Small intestine (tissue), 7 donors: ENCODE measurements at regions not wholly inside any gene's neighbourhood (a gene's known extent, or its start where the extent isn't known, plus 50 kb on each side); places are given as distances from the start of the nearest gene placed in this dataset.
"Not testable (repeated sequence)": the region's sequence is repeated elsewhere in the genome, so short reads cannot be mapped to it uniquely, and the experiment has no call there.

Experiments
- DNase-seq, 2 donors: peaks; one replicate each; pipeline versions ENCODE4 v3.0.0 to v3.0.0-alpha.2; 2013
- FAIRE-seq: peaks from 2 replicates; lab custom pipeline; 2012; peaks lifted over from hg19 to GRCh38; lab: Jason Lieb, UNC
- H3K27ac ChIP-seq, 3 donors: one replicate each; pipeline ENCODE4 v1.5.1; 2013; ENCODE audit warnings: low read length in 2 of 3, mild to moderate bottlenecking in 2 of 3, control low read depth in 1 of 3, inconsistent platforms in 1 of 3, low read depth in 1 of 3, moderate library complexity in 1 of 3
- H3K27me3 ChIP-seq, 3 donors: one replicate each; pipeline ENCODE4 v1.6.1; 2013; ENCODE audit warnings: low read length in 3 of 3, inconsistent platforms in 1 of 3; ENCODE audit not compliant: control insufficient read depth in 3 of 3, insufficient read depth in 3 of 3
- H3K36me3 ChIP-seq, 3 donors: one replicate each; pipeline ENCODE4 v1.6.1; 2013; ENCODE audit warnings: low read length in 3 of 3, inconsistent platforms in 1 of 3, low read depth in 1 of 3, mild to moderate bottlenecking in 1 of 3, moderate library complexity in 1 of 3; ENCODE audit not compliant: control insufficient read depth in 3 of 3, insufficient read depth in 2 of 3
- H3K4me1 ChIP-seq, 3 donors: one replicate each; pipeline ENCODE4 v1.6.1; 2013; ENCODE audit warnings: low read length in 2 of 3, inconsistent platforms in 1 of 3, low read depth in 1 of 3, mild to moderate bottlenecking in 1 of 3, moderate library complexity in 1 of 3; ENCODE audit not compliant: control insufficient read depth in 3 of 3, insufficient read depth in 2 of 3
- H3K4me3 ChIP-seq, 3 donors: one replicate each; pipeline ENCODE4 v1.5.1; 2013; ENCODE audit warnings: low read length in 3 of 3, control low read depth in 1 of 3, inconsistent platforms in 1 of 3, low read depth in 1 of 3, mild to moderate bottlenecking in 1 of 3, moderate library complexity in 1 of 3
- H3K9me3 ChIP-seq, 2 donors: one replicate each; pipeline ENCODE4 v1.6.1; 2013; ENCODE audit warnings: low read depth in 1 of 2, low read length in 1 of 2; ENCODE audit not compliant: control insufficient read depth in 2 of 2, insufficient read depth in 1 of 2
- WGBS, 3 donors: extraction: QIAGEN DNeasy Blood & Tissue Kit; methylation state at CpG; one replicate each; pipeline ENCODE4 v1.1.7; 2013; 5-methylcytosine and 5-hydroxymethylcytosine counted together
- donor health status: healthy with polysubstance abuse.
- donor health status: control.
- donor health status: control.
- donor health status: Bipolar disorder and iron deficiency.
- donor health status: healthy.

- DNase-seq, H3K4me3 ChIP-seq, H3K9me3 ChIP-seq, H3K27me3 ChIP-seq, FAIRE-seq, H3K36me3 ChIP-seq, H3K27ac ChIP-seq, H3K4me1 ChIP-seq: not testable (repeated sequence)
- 90 to 98% (median 91%) methylated on average over 3 of the region's 3 CpGs for WGBS, 3 donors
Measured at GRCh38 chr17:21470422-21470821, 94.3 kb downstream of the KCNJ12 start.

- no peak for DNase-seq
- FAIRE-seq: no peak
- WGBS, 3 donors: 83 to 91% (median 91%) methylated on average over 1 of the region's 1 CpG
- peaks cover 0 to 3% (median 0%) of the 10 kb centered on the region in 3 donors for H3K27me3 ChIP-seq
- H3K36me3 ChIP-seq: no peaks in the 10 kb centered on the region
- no peaks in the 10 kb centered on the region for H3K9me3 ChIP-seq
- H3K4me3 ChIP-seq: no peak overlapping the region
- H3K4me1 ChIP-seq: no peaks in the 10 kb centered on the region
- H3K27ac ChIP-seq: no peak overlapping the region
Measured at GRCh38 chr17:21470861-21471260, 94.7 kb downstream of the KCNJ12 start.

GRCh38 chr17:21474815-21475214 is 98.7 kb downstream of the KCNJ12 start:
- H3K9me3 ChIP-seq: peaks cover 0 to 14% of the 10 kb centered on the region in 2 donors
- FAIRE-seq (no peak), DNase-seq (no peak)
- 61 to 73% (median 67%) methylated on average over 5 of the region's 5 CpGs for WGBS, 3 donors
- no peaks in the 10 kb centered on the region for H3K4me1 ChIP-seq
- H3K36me3 ChIP-seq: no peaks in the 10 kb centered on the region
- peaks cover 0 to 7% (median 0%) of the 10 kb centered on the region in 3 donors for H3K27me3 ChIP-seq
- no peak overlapping the region for H3K4me3 ChIP-seq
- H3K27ac ChIP-seq: no peak overlapping the region

GRCh38 chr17:21475571-21475970 is 99.4 kb downstream of the KCNJ12 start:
- 59 to 70% (median 69%) methylated on average over 8 of the region's 8 CpGs for WGBS, 3 donors
- FAIRE-seq: no peak

GRCh38 chr17:21476867-21477266 is 100.7 kb downstream of the KCNJ12 start:
- Histone ChIP-seq H3K4me3 (no peak overlapping the region), H3K9me3 (peaks cover 0 to 14% of the 10 kb centered on the region in 2 donors), H3K27me3 (peaks cover 0 to 7% (median 0%) of the 10 kb centered on the region in 3 donors), H3K27ac (no peak overlapping the region), H3K36me3 (no peaks in the 10 kb centered on the region), H3K4me1 (no peaks in the 10 kb centered on the region)
- DNase-seq (no peak), FAIRE-seq (no peak)
- 86 to 90% (median 89%) methylated on average over 11 of the region's 11 CpGs for WGBS, 3 donors

More at GRCh38 chr17:21475571-21475970, 99.4 kb downstream of the KCNJ12 start:
- DNase-seq: no peak
- no peak overlapping the region for H3K4me3 ChIP-seq
- peaks cover 0 to 14% of the 10 kb centered on the region in 2 donors for H3K9me3 ChIP-seq
- H3K27me3 ChIP-seq: peaks cover 0 to 7% (median 0%) of the 10 kb centered on the region in 3 donors
- H3K4me1 ChIP-seq: no peaks in the 10 kb centered on the region
- no peak overlapping the region for H3K27ac ChIP-seq
- H3K36me3 ChIP-seq: no peaks in the 10 kb centered on the region

GRCh38 chr17:21482189-21482865 is 106.2 kb downstream of the KCNJ12 start:
- Histone ChIP-seq H3K4me3 (no peak overlapping the region), H3K27me3 (peaks cover 0 to 7% (median 0%) of the 10 kb centered on the region in 3 donors), H3K4me1 (no peaks in the 10 kb centered on the region), H3K36me3 (no peaks in the 10 kb centered on the region), H3K9me3 (peaks cover 0 to 14% of the 10 kb centered on the region in 2 donors), H3K27ac (no peak overlapping the region)
- FAIRE-seq: no peak
- 47 to 51% (median 49%) methylated on average over 9 of the region's 9 CpGs for WGBS, 3 donors
- no peak for DNase-seq

GRCh38 chr17:21488043-21488442 is 111.9 kb downstream of the KCNJ12 start:
- not testable (repeated sequence) for H3K27me3 ChIP-seq, H3K4me3 ChIP-seq, H3K36me3 ChIP-seq, H3K9me3 ChIP-seq, H3K27ac ChIP-seq, FAIRE-seq, H3K4me1 ChIP-seq, DNase-seq
- WGBS, 3 donors: 62 to 75% (median 62%) methylated on average over 2 of the region's 2 CpGs

- 87 to 89% (median 89%) methylated on average over 10 of the region's 10 CpGs for WGBS, 3 donors
- Histone ChIP-seq H3K36me3 (no peaks in the 10 kb centered on the region), H3K4me1 (no peaks in the 10 kb centered on the region), H3K4me3 (no peak overlapping the region), H3K9me3 (no peaks in the 10 kb centered on the region), H3K27ac (no peak overlapping the region), H3K27me3 (no peaks in the 10 kb centered on the region)
- DNase-seq (no peak), FAIRE-seq (no peak)
Measured at GRCh38 chr17:21493993-21494392, 117.8 kb downstream of the KCNJ12 start.

- H3K9me3 ChIP-seq: no peaks in the 10 kb centered on the region
- 73 to 75% (median 74%) methylated on average over 8 of the region's 8 CpGs for WGBS, 3 donors
- no peaks in the 10 kb centered on the region for H3K36me3 ChIP-seq
- H3K4me1 ChIP-seq: no peaks in the 10 kb centered on the region
- H3K27me3 ChIP-seq: no peaks in the 10 kb centered on the region
- no peak overlapping the region for H3K27ac ChIP-seq
- no peak for DNase-seq
- no peak for FAIRE-seq
- no peak overlapping the region for H3K4me3 ChIP-seq
Measured at GRCh38 chr17:21495281-21495680, 119.1 kb downstream of the KCNJ12 start.
